ENCODE measurements at regions not wholly inside any gene's neighbourhood (a gene's known extent, or its start where the extent isn't known, plus 50 kb on each side); places are given as distances from the start of the nearest gene placed in this dataset.
A peak's percentile ranks its signal among the peaks of the same experiment; 100 is the strongest.

- TF ChIP-seq USF2 (IDR thresholded peaks at IDR 0.05; ENCODE audit: low read length) (no peak), BRCA1 (IDR thresholded peaks at IDR 0.05; ENCODE audit: low read depth, low read length) (no peak), RXRA (IDR thresholded peaks at IDR 0.05; ENCODE audit: insufficient read depth, low read depth, low read length) (no peak), JUND (IDR thresholded peaks at IDR 0.05; ENCODE audit: low read length) (no peak), RAD21 (IDR thresholded peaks at IDR 0.05 in 1 of 2, conservative IDR thresholded peaks at IDR 0.05 in 1 of 2; ENCODE audit: low read depth in 2 of 2, low read length in 2 of 2) (peak; percentile 75 to 77), CEBPB (IDR thresholded peaks at IDR 0.05; ENCODE audit: low read depth, low read length) (peak; percentile 87)
- TF ChIP-seq, protein P1, sequence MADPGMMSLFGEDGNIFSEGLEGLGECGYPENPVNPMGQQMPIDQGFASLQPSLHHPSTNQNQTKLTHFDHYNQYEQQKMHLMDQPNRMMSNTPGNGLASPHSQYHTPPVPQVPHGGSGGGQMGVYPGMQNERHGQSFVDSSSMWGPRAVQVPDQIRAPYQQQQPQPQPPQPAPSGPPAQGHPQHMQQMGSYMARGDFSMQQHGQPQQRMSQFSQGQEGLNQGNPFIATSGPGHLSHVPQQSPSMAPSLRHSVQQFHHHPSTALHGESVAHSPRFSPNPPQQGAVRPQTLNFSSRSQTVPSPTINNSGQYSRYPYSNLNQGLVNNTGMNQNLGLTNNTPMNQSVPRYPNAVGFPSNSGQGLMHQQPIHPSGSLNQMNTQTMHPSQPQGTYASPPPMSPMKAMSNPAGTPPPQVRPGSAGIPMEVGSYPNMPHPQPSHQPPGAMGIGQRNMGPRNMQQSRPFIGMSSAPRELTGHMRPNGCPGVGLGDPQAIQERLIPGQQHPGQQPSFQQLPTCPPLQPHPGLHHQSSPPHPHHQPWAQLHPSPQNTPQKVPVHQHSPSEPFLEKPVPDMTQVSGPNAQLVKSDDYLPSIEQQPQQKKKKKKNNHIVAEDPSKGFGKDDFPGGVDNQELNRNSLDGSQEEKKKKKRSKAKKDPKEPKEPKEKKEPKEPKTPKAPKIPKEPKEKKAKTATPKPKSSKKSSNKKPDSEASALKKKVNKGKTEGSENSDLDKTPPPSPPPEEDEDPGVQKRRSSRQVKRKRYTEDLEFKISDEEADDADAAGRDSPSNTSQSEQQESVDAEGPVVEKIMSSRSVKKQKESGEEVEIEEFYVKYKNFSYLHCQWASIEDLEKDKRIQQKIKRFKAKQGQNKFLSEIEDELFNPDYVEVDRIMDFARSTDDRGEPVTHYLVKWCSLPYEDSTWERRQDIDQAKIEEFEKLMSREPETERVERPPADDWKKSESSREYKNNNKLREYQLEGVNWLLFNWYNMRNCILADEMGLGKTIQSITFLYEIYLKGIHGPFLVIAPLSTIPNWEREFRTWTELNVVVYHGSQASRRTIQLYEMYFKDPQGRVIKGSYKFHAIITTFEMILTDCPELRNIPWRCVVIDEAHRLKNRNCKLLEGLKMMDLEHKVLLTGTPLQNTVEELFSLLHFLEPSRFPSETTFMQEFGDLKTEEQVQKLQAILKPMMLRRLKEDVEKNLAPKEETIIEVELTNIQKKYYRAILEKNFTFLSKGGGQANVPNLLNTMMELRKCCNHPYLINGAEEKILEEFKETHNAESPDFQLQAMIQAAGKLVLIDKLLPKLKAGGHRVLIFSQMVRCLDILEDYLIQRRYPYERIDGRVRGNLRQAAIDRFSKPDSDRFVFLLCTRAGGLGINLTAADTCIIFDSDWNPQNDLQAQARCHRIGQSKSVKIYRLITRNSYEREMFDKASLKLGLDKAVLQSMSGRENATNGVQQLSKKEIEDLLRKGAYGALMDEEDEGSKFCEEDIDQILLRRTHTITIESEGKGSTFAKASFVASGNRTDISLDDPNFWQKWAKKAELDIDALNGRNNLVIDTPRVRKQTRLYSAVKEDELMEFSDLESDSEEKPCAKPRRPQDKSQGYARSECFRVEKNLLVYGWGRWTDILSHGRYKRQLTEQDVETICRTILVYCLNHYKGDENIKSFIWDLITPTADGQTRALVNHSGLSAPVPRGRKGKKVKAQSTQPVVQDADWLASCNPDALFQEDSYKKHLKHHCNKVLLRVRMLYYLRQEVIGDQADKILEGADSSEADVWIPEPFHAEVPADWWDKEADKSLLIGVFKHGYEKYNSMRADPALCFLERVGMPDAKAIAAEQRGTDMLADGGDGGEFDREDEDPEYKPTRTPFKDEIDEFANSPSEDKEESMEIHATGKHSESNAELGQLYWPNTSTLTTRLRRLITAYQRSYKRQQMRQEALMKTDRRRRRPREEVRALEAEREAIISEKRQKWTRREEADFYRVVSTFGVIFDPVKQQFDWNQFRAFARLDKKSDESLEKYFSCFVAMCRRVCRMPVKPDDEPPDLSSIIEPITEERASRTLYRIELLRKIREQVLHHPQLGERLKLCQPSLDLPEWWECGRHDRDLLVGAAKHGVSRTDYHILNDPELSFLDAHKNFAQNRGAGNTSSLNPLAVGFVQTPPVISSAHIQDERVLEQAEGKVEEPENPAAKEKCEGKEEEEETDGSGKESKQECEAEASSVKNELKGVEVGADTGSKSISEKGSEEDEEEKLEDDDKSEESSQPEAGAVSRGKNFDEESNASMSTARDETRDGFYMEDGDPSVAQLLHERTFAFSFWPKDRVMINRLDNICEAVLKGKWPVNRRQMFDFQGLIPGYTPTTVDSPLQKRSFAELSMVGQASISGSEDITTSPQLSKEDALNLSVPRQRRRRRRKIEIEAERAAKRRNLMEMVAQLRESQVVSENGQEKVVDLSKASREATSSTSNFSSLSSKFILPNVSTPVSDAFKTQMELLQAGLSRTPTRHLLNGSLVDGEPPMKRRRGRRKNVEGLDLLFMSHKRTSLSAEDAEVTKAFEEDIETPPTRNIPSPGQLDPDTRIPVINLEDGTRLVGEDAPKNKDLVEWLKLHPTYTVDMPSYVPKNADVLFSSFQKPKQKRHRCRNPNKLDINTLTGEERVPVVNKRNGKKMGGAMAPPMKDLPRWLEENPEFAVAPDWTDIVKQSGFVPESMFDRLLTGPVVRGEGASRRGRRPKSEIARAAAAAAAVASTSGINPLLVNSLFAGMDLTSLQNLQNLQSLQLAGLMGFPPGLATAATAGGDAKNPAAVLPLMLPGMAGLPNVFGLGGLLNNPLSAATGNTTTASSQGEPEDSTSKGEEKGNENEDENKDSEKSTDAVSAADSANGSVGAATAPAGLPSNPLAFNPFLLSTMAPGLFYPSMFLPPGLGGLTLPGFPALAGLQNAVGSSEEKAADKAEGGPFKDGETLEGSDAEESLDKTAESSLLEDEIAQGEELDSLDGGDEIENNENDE (IDR thresholded peaks at IDR 0.05; ENCODE audit: insufficient replicate concordance, low read length), result no peak
These were observed 1693.4 kb upstream of the SLC39A10 start (continued) for GRCh38 chr2:193963472-193964119.
